OCI-M2 (cell line): ENCODE measurements at regions not wholly inside any gene's neighbourhood (a gene's known extent, or its start where the extent isn't known, plus 50 kb on each side); places are given as distances from the start of the nearest gene placed in this dataset.

Experiments used
- DNase-seq: peaks from one replicate; lab custom pipeline; 2025; ENCODE audit not compliant: unreplicated experiment; lab: John Stamatoyannopoulos, UW

DNA sequence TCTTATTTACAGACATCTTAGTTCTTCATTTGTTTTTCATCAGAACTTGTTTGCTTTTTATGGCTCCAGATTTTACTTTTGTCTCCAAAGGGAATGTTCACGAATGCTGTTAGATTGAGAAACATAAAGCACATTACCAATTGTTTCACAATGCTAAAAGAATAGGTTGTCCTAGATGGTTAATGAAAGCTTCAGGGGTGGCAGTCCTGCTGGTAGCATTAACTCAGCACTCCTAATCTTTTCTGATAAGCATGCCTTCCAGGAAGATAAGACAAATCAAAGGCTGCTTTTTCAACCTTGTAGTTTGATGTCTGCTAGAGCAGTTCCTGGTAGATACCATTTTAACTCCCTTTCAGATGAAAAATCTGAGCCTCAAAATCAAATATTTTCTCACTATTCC is 619.4 kb downstream of the PYDC2 start:
- no peak for DNase-seq

GRCh38 chr3:192082730-192083660 is 622.0 kb downstream of the PYDC2 start:
- DNase-seq: no peak
